CD4-positive, alpha-beta T cell treated with Interleukin-17A for 1 hour (primary cell): ENCODE measurements at regions not wholly inside any gene's neighbourhood (a gene's known extent, or its start where the extent isn't known, plus 50 kb on each side); places are given as distances from the start of the nearest gene placed in this dataset.

ENCODE experiments used
- DNase-seq: peaks from one replicate; pipeline ENCODE4 v3.0.0-alpha.2; 2020

- no peak for DNase-seq
These were observed 129.8 kb downstream of the SATB1 start for GRCh38 chr3:18295171-18295920.

DNA sequence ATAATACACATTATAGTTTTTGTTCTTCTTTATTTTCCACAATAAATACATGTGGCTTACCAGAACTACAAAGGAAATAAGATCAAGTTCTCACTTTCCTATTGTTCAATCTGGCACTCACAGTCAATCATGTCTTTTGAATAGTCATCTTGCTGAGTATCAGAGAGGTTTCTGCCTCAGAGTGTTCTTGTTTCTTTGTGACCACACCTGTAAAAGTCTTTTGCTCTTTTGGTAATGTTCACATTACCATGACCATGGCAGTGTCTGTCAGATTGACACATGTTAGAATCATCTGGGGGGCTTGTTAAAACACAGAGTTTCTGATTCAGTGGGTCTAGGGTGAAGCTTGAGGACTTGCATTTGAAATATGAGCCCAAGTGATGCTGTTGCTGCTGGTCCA is 135.0 kb downstream of the SATB1 start:
- DNase-seq: no peak

DNA sequence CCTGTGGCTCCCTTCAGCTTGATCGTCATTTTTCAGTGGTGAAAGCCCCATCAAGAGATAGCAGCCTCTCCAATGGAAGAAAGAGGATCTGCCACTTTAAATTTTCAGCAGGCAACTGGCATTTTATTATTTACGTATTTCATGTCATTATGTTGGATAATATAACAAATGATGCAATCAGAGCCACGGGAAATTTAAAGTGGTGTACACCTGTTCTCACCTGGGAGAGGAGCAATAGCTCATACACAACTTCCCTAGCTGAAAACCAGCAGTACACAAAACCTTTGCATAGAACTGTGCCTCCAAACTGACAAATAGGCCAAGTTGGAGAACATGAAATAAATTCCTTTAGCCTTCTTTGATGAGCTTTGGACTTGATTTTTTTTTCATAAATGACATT is 136.9 kb downstream of the SATB1 start:
- no peak for DNase-seq

DNA sequence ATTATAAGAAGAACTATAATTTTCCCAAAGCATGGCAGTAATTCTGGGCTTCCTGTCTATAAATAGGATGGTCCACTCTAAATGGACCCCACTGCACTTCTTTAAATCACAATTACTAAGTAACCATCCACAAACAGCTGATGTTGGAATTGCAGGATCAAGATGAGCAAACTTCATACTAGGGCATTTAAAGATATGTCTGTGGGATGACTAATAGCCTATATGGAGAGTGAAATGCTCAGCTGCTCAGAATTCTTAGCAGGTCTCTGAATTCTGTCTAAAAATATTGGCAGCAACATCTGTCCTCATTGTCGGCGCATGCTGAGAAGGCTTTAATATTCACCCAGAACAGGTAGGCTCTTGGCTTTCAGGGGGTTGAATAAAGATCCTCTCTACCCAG is 140.4 kb downstream of the SATB1 start:
- DNase-seq: no peak

- DNase-seq: no peak
These were observed 141.5 kb downstream of the SATB1 start for GRCh38 chr3:18283680-18284079.

DNA sequence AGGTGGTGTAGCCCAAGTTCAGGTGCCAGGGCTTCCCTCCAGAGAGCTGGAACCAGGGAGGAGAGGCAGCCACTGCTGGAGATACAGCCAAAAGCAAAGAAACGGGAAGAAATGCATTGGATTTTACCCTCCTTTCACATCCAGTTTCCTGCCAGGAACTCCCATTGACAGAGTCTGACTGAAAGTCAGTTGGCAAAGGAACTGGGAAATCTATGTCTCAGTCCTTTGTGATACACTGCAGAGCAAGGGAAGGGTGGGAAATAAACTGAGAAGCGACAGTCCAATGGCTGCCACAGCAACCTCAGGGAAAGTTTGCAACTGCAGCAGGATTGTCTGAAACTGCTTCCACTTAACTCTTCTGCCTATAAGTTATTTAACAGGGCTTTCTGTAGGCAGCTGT is 142.6 kb downstream of the SATB1 start:
- no peak for DNase-seq

DNA sequence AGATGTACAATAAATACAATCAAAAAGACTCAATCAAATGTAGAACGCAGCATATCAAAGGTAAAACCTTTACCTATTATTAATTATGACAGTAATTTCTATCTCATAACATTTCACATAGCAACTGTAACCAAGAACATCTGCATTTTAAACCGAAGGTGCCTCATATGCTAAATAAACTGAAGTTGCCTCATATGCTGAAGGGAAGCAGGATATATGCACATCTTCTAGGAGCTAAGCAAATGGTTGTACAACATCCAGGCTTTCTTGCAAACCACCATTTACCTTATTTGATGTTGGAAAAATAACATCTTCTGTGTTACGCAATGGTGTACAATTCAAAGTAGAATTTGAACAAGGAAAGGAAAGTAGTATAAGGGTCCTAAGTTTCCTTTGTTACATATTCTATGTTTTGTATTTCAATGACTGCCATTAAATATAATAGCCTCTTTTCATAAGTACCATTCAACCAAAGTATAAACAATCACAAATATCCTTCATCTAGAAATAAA is 145.9 kb downstream of the SATB1 start:
- no peak for DNase-seq

- no peak for DNase-seq
These were observed 160.3 kb downstream of the SATB1 start for GRCh38 chr3:18264853-18265252.

DNA sequence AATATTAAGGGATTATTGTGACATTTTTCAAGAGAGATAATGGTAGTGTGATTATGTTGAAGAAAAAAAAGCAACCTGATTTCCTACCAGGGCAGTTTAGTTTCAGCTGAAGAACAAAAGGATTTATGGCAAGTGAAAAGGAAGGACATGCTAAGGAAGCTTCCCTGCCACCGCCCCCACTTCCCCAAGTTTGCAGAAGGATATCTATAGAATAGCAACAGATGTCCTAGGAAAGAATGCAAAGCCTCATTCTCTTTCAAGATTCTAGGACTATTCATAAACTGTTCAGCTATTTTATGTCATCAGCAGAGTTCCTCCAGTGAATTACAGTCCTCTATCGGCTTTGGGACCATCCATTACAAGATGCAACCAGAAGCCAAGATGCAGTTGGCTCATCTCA is 160.8 kb downstream of the SATB1 start:
- no peak for DNase-seq

- DNase-seq: no peak
These were observed 166.6 kb downstream of the SATB1 start for GRCh38 chr3:18258492-18258891.

- no peak for DNase-seq
These were observed 172.6 kb downstream of the SATB1 start for GRCh38 chr3:18252578-18252977.

DNA sequence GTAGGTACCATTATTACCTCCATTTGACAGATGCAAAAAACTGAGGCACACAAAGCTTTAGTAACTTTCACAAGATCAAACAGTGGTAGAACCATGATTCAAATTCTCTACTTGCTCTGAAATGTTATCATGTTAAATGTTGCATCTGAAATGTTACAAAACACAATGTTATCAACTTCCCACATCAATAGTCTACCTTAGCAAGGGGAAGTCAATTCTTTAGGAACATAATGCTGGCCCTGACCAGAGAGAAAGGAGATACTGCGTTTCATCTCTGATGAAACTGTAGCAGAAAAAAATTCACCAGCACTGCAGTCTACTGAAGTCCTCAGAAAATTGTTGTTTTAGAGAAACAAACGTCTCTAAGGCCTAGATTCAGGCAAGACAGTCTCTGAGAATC is 174.1 kb downstream of the SATB1 start:
- DNase-seq: no peak

- no peak for DNase-seq
These were observed 176.0 kb downstream of the SATB1 start for GRCh38 chr3:18249126-18249525.

GRCh38 chr3:18247776-18248310 is 177.3 kb downstream of the SATB1 start:
- DNase-seq: no peak

- no peak for DNase-seq
These were observed 177.9 kb downstream of the SATB1 start for GRCh38 chr3:18247139-18247695.

GRCh38 chr3:18246336-18247060 is 178.6 kb downstream of the SATB1 start:
- no peak for DNase-seq

- DNase-seq: no peak
These were observed 179.4 kb downstream of the SATB1 start for GRCh38 chr3:18245721-18246120.

DNA sequence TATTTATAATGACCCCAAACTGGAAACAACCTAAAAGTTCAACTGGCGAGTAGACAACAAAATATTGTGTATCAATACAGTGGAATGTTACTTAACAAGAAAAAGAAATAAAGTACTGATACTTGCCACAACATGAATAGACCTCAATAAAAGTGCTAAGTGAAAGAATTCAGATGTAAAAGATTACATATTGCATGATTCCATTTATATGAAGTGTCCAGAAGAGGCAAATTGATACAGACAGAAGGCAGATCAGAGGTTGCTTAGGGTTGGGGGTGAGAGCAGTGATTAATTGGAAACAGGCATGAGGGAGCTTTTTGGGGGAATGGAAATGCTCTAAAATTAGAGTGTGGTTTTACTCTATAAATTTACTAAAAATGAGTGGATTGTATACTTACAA is 183.3 kb downstream of the SATB1 start:
- no peak for DNase-seq

GRCh38 chr3:18239674-18240073 is 185.5 kb downstream of the SATB1 start:
- no peak for DNase-seq

DNA sequence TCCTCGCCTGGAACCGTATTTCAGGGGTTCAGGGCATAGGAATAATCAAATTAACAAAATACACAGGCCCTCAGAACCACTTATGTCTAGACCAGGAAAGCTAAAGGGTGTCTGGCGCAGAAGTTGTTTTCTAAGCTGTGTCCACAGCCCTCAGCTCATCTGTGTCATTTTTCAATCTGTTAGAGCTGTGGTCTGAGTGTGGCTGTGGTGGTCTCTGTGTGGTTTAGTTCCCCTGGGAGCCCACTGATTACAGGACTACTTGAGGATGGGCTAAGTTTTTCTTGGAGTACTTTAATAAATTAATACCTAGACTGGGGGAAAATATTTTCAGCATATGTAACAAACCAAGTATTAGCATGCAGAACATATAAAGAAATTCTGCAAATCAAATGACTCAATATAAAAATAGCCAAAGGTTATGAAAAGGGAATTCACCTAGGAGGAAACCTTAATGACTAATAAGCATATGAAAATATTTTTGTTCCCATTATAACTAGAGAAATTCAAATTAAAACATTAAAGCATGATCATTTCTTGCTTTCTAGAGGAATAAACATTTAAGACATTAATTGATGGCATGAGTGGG is 186.3 kb downstream of the SATB1 start:
- DNase-seq: no peak

DNA sequence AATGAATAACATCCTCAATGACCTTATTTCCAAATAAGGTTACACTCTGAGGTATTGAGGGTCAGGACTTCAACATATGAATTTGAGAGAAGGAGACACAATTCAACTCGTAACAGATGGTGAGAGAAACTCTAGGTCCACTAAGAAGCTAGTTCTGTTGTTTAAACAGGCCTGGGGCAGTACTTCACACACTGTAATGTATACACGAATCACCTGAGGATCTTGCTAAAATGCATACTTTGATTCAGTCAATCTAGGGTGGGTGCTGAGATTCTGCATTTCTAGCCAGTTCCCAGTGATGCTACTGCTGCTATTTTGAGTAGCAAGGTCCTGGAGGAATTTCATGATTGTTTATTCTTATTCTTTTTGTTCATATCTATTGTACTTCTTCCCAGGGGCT is 186.8 kb downstream of the SATB1 start:
- DNase-seq: no peak

- no peak for DNase-seq
These were observed 187.7 kb downstream of the SATB1 start for GRCh38 chr3:18237251-18238005.

DNA sequence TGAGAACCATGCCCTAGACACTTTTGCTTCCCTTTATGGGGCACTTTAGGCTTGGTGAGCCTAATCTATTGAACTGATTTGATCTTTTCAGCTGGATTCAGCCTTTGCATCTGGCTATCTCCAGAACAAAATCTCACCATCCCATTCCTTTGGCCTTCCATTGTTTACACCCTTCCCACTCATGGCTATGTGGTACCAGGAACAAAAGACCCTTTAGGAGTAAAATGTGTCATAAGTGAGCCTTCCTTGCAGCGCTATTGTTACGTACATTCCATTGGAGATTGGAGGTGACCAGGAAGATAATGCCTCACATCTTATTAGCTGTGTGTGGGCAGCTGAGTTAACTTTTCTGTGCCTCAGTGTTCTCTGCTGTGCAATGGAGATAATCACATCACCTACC is 188.4 kb downstream of the SATB1 start:
- no peak for DNase-seq
